ENCODE measurements at regions not wholly inside any gene's neighbourhood (a gene's known extent, or its start where the extent isn't known, plus 50 kb on each side); places are given as distances from the start of the nearest gene placed in this dataset.

DNA sequence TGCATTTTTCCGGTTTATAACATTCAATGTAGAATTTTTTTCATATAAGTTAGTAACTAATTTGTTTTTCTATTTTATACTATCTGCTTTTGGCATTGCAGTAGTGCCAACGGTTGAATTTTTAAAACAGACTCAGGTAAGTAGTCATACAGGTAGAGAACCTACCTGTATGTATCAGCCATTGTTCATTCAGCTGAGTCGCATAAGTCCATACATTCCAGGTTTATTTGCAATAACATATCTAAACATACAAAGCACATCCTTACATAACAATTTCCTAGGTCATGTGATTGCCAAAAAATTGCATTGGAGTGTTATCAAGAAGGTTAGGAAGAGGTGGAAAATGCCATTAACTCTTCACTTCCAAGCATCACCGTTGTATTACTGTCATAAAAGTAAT lies 1059.3 kb upstream of the CNTN5 start:
- in situ Hi-C loops (cut with HindIII; ENCODE audit: low pct_unique_long_range_greater_than_20kb, low sequenced_read_pairs): no loop called here
- no peak for DNase-seq (ENCODE audit: low read depth, low spot score)

DNA sequence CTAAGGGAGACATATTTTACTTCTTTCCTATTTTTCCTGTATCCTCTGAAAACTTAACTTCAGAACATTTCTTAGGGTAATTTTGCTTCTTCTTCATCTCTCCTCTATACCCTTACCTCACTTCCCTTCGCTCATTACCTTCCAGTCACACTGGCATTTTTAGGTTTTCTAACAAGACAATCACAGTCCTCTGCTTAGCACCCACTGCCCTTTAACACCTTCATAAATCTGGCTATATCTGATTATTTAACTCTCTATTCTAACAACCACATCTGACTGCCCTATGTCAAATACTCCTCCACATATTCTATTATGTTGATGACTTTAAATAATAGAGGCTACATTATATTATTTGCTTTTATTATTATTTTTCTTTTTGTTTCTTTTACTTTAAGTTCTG lies 1058.0 kb upstream of the CNTN5 start:
- in situ Hi-C loops (cut with HindIII; ENCODE audit: low pct_unique_long_range_greater_than_20kb, low sequenced_read_pairs): no loop called here

DNA sequence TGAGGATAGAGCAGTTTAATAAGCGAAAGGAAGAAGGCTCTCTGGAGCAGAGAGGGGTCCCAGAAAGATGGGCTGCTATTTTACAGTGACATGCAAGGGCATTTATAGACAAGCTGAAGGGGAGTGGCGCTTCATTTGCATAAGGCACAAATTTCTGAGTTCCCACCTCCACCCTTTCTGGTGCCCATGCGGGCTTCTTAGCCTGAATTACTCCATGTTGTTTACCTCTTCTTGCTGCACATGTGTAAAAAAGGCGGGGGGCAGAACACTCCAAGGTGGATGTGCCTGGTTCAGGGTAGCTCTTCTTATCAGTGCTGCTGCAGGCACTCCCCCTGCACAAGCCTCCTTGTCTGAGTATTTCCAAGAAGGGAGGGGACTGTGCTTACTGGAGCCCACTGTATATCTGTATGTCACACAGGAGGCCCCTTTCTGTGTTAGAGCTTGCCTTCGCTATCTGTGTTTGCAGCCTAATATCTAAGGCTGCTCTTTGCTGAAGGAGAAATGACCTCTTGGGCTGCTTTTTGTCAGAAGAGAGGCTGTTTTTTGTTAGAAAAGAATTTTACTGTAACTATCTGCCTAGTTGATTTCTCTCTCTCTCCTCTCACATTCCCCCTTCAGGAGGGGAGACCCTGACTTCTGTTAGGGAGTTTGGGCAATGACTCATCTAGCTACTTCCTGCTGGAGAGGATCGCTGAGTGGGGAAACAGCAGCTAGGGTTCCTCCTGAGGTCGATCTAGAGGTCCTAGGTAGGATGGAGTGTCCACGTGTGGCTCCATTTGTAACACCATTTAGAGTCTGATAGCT lies 1057.0 kb upstream of the CNTN5 start:
- no peak for DNase-seq (ENCODE audit: low read depth, low spot score)

More for the DNA sequence above, 1058.0 kb upstream of the CNTN5 start:
- DNase-seq (ENCODE audit: low read depth, low spot score): no peak

DNA sequence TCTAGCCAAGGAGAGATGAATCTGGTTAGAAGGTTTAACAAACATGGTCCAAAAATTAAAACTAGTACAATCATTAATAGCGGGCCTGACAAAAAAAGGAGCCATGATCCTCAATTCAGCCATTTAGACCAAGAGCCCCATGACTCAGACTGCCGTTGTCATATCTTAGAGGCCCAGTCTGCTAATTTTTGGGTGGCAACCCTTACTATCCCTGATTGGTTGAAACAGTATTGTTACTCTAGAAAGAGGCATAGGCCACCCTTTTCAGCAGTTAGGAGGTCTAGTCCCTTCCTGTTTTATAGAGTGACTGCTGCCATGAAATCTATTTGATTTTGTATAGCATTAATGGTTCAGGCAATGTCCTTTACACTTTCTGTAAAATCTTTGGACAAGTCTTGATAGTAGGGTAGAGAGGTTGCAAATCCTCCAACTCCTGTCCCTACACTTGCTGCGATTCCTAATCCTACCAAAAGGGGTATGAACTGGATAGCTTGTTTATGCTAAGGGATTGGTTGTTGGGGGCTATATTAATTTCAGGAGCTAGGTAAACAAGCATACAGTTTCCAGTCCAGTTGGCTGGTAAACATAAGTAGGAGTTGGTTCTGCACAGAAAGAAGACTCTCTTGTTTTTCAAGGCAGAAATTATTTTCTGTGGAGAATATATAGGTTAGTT lies 1056.3 kb upstream of the CNTN5 start:
- no peak for DNase-seq (ENCODE audit: low read depth, low spot score)
- in situ Hi-C loops (cut with HindIII; ENCODE audit: low pct_unique_long_range_greater_than_20kb, low sequenced_read_pairs): no loop called here

More for the DNA sequence above, 1057.0 kb upstream of the CNTN5 start:
- in situ Hi-C loops (cut with HindIII; ENCODE audit: low pct_unique_long_range_greater_than_20kb, low sequenced_read_pairs): no loop called here

DNA sequence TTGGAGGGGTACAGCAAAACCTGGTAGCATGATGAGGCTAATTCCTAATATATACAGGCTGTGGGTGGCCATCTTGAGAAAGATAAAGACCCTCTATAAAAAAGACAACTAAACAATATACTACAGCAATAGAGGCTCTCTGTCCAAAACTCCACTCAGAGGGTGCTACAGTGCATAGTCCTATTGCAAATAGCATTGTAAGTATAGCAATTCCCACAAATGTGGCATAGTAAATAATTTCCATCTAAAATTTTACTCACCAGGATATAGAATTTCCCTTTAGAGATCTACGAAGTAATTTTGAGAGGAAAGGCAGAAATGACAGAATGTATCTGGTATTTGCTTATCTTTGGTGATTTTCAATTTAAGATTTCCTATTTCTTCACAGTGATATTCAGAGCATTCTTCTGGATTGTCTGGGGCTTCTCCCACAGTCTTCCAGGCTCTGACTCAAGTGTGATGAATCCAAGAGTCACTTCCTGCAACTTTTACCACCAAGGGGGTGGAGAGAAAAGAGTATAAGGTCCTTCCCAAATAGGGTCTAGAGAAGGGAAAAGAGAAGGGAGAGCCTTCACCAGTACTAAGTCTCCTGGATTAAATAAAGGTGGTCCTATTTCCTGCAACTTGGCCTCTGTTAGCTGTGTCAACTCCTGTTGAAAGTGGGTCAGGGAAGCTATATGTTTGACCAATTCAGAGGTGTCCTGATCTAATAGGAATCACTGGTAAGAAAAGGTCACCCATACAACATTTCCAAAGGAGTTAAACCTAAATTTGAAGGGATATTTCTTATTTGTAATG lies 1054.7 kb upstream of the CNTN5 start:
- DNase-seq (ENCODE audit: low read depth, low spot score): no peak
- in situ Hi-C loops (cut with HindIII; ENCODE audit: low pct_unique_long_range_greater_than_20kb, low sequenced_read_pairs): no loop called here

DNA sequence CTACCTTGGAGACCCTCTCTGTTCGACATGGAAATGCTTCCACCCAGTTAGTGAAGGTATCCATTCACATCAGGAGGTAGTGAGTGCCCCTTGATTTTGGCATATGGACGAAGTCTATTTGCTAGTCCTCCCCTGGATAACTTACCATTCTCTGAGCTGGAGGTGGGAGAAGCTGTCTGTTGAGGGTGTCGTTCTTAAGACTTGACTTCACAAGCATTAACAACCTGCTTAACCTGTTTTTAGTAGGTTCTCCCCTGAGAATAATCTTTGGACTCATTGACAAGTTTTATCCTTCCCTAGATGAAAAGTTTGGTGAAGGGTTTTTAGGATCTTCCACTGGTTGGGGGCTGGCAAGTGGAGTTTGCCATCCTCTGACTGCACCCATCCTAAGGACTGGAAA lies 1053.8 kb upstream of the CNTN5 start:
- in situ Hi-C loops (cut with HindIII; ENCODE audit: low pct_unique_long_range_greater_than_20kb, low sequenced_read_pairs): no loop called here

DNA sequence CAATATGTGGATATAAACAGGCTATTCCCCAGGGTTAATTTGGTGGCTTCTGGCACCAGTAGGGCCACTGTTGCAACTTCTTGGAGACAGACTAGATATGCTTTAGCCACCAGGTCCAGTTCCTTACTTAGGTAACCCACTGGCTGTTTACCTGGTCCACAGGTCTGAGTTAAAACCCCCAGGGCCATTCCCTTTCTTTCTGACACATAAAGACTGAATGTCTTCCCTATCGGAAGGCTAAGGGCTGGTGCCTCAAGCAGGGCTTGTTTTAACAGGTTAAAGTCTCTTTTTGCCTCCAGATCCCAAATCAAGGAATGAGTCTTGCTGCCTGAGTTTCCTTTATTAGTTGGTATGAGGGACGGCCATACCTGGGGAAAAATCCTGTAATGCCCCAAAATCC lies 1052.7 kb upstream of the CNTN5 start:
- DNase-seq (ENCODE audit: low read depth, low spot score): no peak
- in situ Hi-C loops (cut with HindIII; ENCODE audit: low pct_unique_long_range_greater_than_20kb, low sequenced_read_pairs): no loop called here

More for the DNA sequence above, 1053.8 kb upstream of the CNTN5 start:
- DNase-seq (ENCODE audit: low read depth, low spot score): no peak

DNA sequence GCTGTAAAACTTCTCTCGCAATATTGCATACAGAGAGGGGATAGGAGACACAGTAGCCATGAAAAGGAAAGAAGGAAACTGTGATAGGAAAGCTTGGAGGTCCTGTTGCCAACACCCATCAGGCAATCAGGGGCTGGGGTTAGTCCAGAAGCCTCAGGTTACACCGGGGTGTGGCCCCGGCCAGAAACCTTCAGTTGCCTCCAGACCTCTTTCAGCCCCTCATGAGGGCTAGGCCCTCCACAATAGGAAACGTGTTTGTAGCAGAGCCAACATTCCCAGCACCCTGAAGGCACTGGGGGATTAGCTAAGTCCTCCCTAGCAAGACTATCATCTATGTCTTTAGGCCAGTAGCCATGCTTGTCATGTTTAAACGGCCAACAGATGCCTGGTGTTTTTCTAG lies 1048.0 kb upstream of the CNTN5 start:
- in situ Hi-C loops (cut with HindIII; ENCODE audit: low pct_unique_long_range_greater_than_20kb, low sequenced_read_pairs): no loop called here
- DNase-seq (ENCODE audit: low read depth, low spot score): no peak

DNA sequence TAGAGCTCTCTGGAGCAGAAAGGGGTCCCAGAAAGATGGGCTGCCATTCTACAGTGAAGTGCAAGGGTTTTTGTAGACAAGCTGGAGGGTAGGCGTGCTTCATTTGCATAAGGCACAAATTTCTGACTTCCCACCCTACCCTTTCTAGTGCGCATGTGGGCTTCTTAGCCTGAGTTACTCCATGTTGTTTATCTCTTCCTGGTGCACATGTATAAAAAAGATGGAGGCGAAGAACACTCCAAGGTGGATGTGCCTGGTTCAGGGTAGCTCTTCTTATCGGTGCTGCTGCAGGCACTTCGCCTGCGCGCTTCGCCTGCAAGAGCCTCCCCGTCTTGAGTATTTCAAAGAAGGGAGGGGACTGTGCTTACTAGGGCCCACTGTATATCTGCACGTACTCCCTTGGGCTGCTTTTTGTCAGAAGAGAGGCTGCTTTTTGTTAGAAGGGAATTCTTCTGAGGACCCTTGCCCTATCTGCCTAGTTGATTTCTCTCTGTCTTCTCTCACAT lies 1047.3 kb upstream of the CNTN5 start:
- DNase-seq (ENCODE audit: low read depth, low spot score): no peak
- in situ Hi-C loops (cut with HindIII; ENCODE audit: low pct_unique_long_range_greater_than_20kb, low sequenced_read_pairs): no loop called here

DNA sequence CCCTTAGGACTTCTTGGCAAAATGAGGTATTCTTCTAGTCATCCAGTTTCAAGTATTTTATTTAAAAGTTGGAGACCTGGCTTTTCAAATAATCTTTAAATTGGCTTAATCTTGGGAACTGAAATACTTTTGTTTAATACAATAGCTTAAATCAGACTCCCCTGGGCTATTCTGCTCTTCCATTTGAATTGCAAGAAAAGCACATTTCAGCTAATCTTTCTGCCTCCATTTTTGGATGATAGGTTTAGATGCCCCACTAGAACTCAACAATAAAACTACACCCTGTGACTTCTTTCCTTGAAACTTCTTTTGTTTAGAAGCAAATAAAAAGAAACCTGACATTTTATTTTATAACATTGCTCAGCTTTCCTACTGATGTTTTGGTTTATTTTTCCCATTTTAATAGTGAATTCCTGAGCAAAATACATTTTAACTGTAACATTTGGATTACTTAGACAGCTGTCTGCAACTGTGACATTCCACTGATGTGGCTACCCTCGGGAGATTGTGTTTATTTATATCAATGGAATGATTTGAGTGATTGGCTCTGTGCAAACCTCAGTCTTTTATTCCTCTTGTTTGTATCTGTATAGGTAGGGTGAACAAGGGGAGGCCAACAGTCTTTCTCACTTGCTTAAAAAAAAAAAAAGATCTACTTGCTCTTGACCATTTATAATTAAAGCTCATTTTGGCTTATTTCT lies 1045.8 kb upstream of the CNTN5 start:
- in situ Hi-C loops (cut with HindIII; ENCODE audit: low pct_unique_long_range_greater_than_20kb, low sequenced_read_pairs): no loop called here
- no peak for DNase-seq (ENCODE audit: low read depth, low spot score)

DNA sequence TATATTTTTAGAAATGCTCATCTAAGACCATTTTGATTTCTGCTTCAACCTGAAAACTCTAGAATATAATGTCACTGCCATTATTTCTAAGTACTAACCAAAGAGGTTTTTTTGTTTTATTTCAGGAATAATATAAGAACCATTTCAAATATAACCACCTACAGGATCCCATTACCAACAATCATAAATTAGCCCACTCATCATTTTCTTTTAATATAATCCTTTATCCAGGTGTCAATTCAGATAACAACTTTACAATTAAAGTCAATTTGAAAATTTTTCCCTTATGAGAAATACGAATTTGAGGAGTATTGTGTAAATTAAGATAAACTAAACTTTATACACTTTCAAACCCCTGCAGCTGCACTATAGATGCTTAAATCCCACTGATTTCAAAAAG lies 1043.0 kb upstream of the CNTN5 start:
- in situ Hi-C loops (cut with HindIII; ENCODE audit: low pct_unique_long_range_greater_than_20kb, low sequenced_read_pairs): no loop called here
- no peak for DNase-seq (ENCODE audit: low read depth, low spot score)

DNA sequence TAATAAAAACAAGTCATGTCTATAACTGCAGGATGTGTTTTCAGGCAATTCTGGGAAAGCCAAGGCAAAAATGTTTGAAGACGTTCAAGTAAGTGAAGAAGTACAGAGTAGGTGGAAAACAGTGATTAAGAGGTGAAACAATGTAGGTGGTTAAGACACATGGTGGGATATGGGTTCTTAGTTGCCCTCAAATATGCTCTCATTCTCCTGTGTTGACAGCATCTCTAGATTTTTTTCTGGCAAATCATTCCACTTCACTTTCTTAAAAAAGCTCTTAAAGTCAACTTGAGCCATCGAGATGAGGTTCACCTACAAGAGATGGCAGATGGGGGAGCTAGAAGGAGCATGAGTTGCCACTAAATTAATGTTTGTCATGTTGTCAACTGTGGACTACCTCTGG lies 1041.0 kb upstream of the CNTN5 start:
- no peak for DNase-seq (ENCODE audit: low read depth, low spot score)
- in situ Hi-C loops (cut with HindIII; ENCODE audit: low pct_unique_long_range_greater_than_20kb, low sequenced_read_pairs): no loop called here

DNA sequence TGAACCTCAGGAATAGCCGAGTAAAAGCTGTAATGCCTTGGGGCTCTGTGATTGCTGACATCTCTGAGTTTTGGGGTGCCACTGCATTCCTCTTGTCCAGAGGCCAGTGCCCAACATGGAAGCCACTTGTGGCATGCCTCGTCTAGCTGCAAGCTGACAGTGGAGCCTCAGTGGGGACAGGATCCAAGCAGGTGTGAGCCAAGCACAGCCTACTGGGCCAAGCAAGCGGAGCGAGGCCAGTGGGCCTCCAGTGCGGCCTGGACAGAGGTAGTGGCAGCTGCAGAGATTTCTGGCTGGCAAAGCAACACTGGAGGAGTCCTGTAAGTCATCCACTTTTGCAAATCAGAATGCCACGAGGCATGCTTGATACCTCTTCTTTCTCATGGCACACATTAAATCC lies 1038.2 kb upstream of the CNTN5 start:
- in situ Hi-C loops (cut with HindIII; ENCODE audit: low pct_unique_long_range_greater_than_20kb, low sequenced_read_pairs): no loop called here
- no peak for DNase-seq (ENCODE audit: low read depth, low spot score)

DNA sequence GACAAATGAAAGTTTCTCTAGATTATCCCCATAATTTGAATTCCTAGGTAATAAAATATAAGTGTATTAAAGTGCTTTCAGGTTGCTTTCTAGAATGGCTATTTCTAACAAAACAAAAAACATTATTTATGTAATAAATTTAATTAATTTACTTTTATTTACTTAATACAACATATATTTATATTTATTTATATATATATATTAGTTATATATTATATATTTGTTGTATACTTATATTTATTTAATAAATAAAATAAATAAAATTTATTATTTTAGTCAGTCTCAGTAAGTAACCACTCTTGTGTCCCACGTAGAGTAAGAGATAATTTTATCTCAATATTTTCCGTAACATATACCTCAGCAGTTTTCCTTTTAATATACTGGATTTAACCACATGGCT lies 1031.6 kb upstream of the CNTN5 start:
- no peak for DNase-seq (ENCODE audit: low read depth, low spot score)
- in situ Hi-C loops (cut with HindIII; ENCODE audit: low pct_unique_long_range_greater_than_20kb, low sequenced_read_pairs): no loop called here

DNA sequence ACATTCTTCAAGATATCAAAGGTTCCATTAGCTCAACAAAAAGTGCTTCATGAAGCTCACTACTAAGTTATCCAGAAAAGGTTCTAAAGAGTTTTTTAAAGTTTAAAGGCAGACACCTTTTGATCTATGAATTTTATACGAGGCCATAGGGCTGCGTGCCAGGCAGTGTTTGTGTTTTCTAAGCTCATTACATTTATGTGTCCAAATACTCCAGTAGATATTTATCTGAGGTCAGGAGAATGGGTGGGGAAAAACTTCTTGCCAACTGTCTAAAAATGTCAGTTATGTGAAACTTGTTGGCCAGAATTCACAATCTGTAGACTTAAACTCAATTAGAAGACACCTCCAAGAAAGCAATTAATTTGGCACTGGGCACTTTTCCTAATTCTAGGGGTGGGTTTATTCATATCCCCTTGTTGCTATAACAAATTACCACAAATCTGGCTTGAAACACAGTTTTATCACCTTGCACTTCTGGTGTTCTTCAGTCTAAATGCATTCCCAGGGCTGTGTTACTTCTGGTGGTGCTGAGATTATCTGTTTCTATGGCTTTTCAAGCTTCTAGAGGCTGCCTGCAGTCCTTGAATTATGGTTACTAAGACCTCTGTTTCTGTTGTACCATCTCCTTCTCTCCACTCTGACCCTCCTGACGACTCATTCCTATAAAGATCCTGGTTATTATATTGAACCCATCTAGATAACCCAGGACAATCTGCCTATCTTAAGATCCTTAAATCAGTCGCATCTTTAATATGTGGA lies 1030.4 kb upstream of the CNTN5 start:
- DNase-seq (ENCODE audit: low read depth, low spot score): no peak
- in situ Hi-C loops (cut with HindIII; ENCODE audit: low pct_unique_long_range_greater_than_20kb, low sequenced_read_pairs): no loop called here

DNA sequence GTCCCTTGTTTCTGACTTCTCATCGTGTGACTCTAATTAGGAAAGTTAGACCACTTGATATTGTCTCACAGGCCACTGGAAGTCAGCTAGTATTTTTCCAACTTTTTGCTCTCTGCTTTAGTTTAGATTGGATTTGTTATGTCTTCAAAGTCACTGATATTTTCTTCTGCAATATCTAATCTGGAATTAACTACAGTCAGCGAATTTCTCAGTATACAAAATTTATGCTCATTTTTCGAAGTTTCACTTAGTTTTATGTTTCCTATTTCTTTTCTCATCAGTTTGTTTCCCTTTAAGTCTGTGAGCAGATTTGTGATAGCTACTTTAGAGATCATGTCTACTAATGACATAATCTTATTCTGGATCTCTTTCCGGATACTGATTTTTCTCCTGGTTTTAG lies 1027.2 kb upstream of the CNTN5 start:
- no peak for DNase-seq (ENCODE audit: low read depth, low spot score)
- in situ Hi-C loops (cut with HindIII; ENCODE audit: low pct_unique_long_range_greater_than_20kb, low sequenced_read_pairs): no loop called here

DNA sequence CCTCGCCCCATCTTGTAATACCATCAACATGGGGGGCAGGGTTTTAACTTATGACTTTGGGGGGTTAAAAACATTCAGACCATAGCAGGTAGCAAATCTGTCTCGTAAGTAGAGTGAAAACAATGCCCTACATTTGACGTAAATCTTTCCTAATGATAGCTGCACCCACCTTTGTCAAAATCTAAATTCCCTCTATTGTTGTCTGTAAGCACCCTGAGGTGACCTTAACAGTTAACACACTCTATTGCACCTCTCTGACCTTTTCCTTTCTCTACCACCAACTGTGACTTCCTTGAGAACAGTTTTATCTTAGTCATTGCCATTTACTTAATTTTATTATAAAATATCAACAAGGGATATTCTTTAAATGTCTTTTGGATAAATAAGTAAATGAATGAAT lies 1024.9 kb upstream of the CNTN5 start:
- in situ Hi-C loops (cut with HindIII; ENCODE audit: low pct_unique_long_range_greater_than_20kb, low sequenced_read_pairs): no loop called here
- no peak for DNase-seq (ENCODE audit: low read depth, low spot score)
